Neural cell (in vitro differentiated cells): ENCODE measurements at regions not wholly inside any gene's neighbourhood (a gene's known extent, or its start where the extent isn't known, plus 50 kb on each side); places are given as distances from the start of the nearest gene placed in this dataset.

Source experiments
- CTCF ChIP-seq: fragments of 450-650 bp; IDR thresholded peaks from 2 replicates; pipeline ENCODE4 v1.5.1; 2014; ENCODE audit warnings: antibody characterized with exemption, mild to moderate bottlenecking, moderate library complexity; ENCODE audit not compliant: poor library complexity, severe bottlenecking
- EP300 ChIP-seq: fragments of 450-650 bp; conservative IDR thresholded peaks from 2 replicates; pipeline ENCODE4 v1.6.1; 2014; ENCODE audit warnings: antibody characterized with exemption, mild to moderate bottlenecking, moderate library complexity; ENCODE audit not compliant: poor library complexity, severe bottlenecking
- EZH2 ChIP-seq: fragments of 200-600, 300-800 bp; shearing (Covaris generic), sonication (generic); IDR thresholded peaks from 2 replicates; pipeline ENCODE4 v1.6.1; 2014; ENCODE audit warnings: antibody characterized with exemption, low read length, borderline replicate concordance, mild to moderate bottlenecking; ENCODE audit not compliant: insufficient read depth, poor library complexity, severe bottlenecking
- MXI1 ChIP-seq: fragments of 450-650 bp; conservative IDR thresholded peaks from 2 replicates; pipeline ENCODE4 v1.6.1; 2014; ENCODE audit warnings: antibody characterized with exemption, mild to moderate bottlenecking; ENCODE audit not compliant: poor library complexity, severe bottlenecking
- POLR2AphosphoS5 ChIP-seq: IDR thresholded peaks from 2 replicates; pipeline ENCODE4 v1.6.1; 2012
- RAD21 ChIP-seq: fragments of 450-650 bp; conservative IDR thresholded peaks from 2 replicates; pipeline ENCODE4 v1.6.1; 2014; ENCODE audit warnings: antibody characterized with exemption, mild to moderate bottlenecking, moderate library complexity
- REST ChIP-seq: IDR thresholded peaks from 2 replicates; pipeline ENCODE4 v1.6.1; 2012; ENCODE audit warnings: borderline replicate concordance
- SMC3 ChIP-seq: fragments of 450-650 bp; conservative IDR thresholded peaks from 2 replicates; pipeline ENCODE4 v1.6.1; 2014; ENCODE audit warnings: antibody characterized with exemption, mild to moderate bottlenecking, moderate library complexity; ENCODE audit not compliant: poor library complexity
- TAF1 ChIP-seq: IDR thresholded peaks from 2 replicates; pipeline ENCODE4 v1.6.1; 2012; ENCODE audit warnings: low read depth

GRCh38 chr10:105885495-105885894, 1244.4 kb downstream of the SORCS3 start:
- TF ChIP-seq REST (no peak), TAF1 (no peak), POLR2AphosphoS5 (no peak), CTCF (no peak), MXI1 (no peak), EZH2 (no peak), SMC3 (no peak), RAD21 (no peak), EP300 (no peak)
